Erythroblast (primary cell): ENCODE measurements at regions not wholly inside any gene's neighbourhood (a gene's known extent, or its start where the extent isn't known, plus 50 kb on each side); places are given as distances from the start of the nearest gene placed in this dataset.

Experiments
- DNase-seq, 2 experiments: peaks; one replicate each; lab custom pipeline; 2025; lab: John Stamatoyannopoulos, UW
- GATA1 ChIP-seq: IDR thresholded peaks from 2 replicates; pipeline ENCODE4 v1.6.1; 2011; ENCODE audit warnings: low read depth, mild to moderate bottlenecking, control low read depth, low read length, moderate library complexity
- POLR2A ChIP-seq: IDR thresholded peaks from 2 replicates; pipeline ENCODE4 v1.6.1; 2011; ENCODE audit warnings: mild to moderate bottlenecking, low read length

GRCh38 chr1:114216431-114217173, 62.9 kb upstream of the SYT6 start:
- TF ChIP-seq GATA1 (no peak), POLR2A (no peak)
- no peak for DNase-seq

DNA sequence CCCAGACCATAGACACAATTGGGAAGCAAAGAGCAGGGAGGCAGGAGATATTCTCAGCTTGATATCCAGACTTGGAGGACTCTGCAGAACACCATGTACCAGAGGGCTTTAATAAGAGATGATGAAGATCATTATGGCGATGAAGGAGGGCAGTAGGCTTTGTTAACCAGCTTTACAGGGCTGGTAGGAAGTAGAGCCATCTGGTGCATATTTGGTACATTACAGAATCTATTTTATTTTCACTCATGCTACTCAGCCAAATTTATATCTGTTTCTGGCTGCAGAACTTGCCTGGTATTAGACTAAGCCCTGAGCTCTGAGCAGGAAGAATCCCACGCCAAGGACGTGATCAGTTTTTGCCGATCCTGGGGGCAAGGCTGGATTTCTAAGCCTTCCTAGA, 61.8 kb upstream of the SYT6 start:
- TF ChIP-seq GATA1 = no peak
- TF ChIP-seq POLR2A = no peak
- DNase-seq = no peak

- no peak for TF ChIP-seq GATA1
- TF ChIP-seq POLR2A = no peak
- no peak for DNase-seq
Observed at GRCh38 chr1:114214016-114214415, 60.3 kb upstream of the SYT6 start.

GRCh38 chr1:114209971-114210370, 56.3 kb upstream of the SYT6 start:
- DNase-seq = no peak
- TF ChIP-seq GATA1 (no peak), POLR2A (no peak)

DNA sequence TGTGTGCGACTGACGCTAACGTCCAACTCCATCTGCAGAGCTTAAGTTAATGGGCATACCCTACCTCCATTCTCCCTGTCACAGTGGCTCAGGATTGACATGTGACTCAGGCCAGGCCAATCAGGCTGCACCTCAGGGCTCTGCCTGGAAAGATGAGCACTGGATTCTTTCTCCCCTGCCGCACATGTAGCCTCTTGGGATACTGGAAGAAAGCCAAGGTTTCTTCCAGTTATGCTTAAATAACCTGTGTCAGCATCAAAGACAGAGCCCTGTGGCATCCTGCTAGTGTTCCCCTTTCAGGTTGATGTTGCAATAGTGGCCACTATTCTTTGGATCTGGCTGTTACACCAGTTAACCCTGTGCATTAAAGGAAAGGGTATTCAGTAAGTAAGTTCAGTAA, 55.0 kb upstream of the SYT6 start:
- TF ChIP-seq GATA1 (no peak), POLR2A (no peak)
- no peak for DNase-seq

- TF ChIP-seq POLR2A = no peak
- no peak for TF ChIP-seq GATA1
- DNase-seq = no peak
Observed at GRCh38 chr1:114208106-114208505, 54.4 kb upstream of the SYT6 start.

GRCh38 chr1:114207635-114208034, 54.0 kb upstream of the SYT6 start:
- TF ChIP-seq GATA1 = no peak
- TF ChIP-seq POLR2A = no peak
- DNase-seq = no peak

DNA sequence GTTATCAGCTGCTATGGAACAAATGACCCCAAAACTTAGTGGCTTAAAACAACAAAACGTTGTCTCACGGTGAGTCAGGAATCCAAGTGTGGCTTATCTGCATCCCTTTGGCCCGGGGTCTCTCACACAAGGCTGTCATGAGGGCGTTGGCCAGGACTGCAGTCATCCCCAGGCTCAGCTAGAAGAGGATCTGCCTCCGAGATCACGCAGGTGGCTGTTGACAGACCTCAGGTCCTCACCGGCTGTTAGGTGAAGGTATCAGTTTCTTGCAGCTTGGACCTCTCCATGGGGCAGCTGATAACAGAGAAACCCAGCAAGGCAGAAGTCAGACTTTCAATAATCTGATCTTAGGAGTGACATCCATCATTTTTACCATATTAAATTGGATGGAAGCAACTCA, 52.7 kb upstream of the SYT6 start:
- TF ChIP-seq GATA1 = no peak
- no peak for TF ChIP-seq POLR2A
- peak; percentile 8 to 14 for DNase-seq

GRCh38 chr1:114203595-114204128, 50.0 kb upstream of the SYT6 start:
- TF ChIP-seq GATA1 (no peak), POLR2A (no peak)
- no peak for DNase-seq
